Brain microvascular endothelial cell (primary cell): ENCODE measurements at regions not wholly inside any gene's neighbourhood (a gene's known extent, or its start where the extent isn't known, plus 50 kb on each side); places are given as distances from the start of the nearest gene placed in this dataset.

Source experiments
- DNase-seq: peaks from one replicate; pipeline ENCODE4 v3.0.0-alpha.2; 2020
- H3K27ac ChIP-seq: fragments of 250-450 bp; sonication (Bioruptor Pico); 2 replicates; pipeline ENCODE4 v1.5.1; 2020; ENCODE audit warnings: mild to moderate bottlenecking, moderate library complexity
- H3K27me3 ChIP-seq: fragments of 250-450 bp; sonication (Bioruptor Pico); replicated peaks from 2 replicates; pipeline ENCODE4 v1.5.1; 2020; ENCODE audit warnings: mild to moderate bottlenecking
- H3K36me3 ChIP-seq: fragments of 250-450 bp; sonication (Bioruptor Pico); replicated peaks from 2 replicates; pipeline ENCODE4 v1.5.1; 2020; ENCODE audit warnings: mild to moderate bottlenecking
- H3K4me3 ChIP-seq: 2 replicates; pipeline ENCODE4 v1.5.1; 2011; ENCODE audit warnings: low read depth, mild to moderate bottlenecking, control low read depth, low read length, moderate library complexity
- CTCF ChIP-seq: IDR thresholded peaks from 2 replicates; pipeline ENCODE4 v1.5.1; 2011; ENCODE audit warnings: low read depth, mild to moderate bottlenecking, moderate library complexity, low read length, control low read depth, inconsistent platforms; ENCODE audit errors: missing control alignments
- in situ Hi-C: cut with HindIII; loops from 2 replicates; pipeline ENCODE4 v1.10.0; 2017; ENCODE audit warnings: low sequenced_read_pairs, low pct_ligation_motif_present

- no peak for TF ChIP-seq CTCF
- DNase-seq: no peak
- Histone ChIP-seq H3K27me3 (no peaks in the 10 kb centered on the region), H3K27ac (peak overlapping the region; percentile 42), H3K36me3 (no peaks in the 10 kb centered on the region), H3K4me3 (no peak overlapping the region)
- in situ Hi-C loops: no loop called here
Measured at GRCh38 chr2:207468488-207468887, 61.3 kb upstream of the CREB1 start.

- no peak for TF ChIP-seq CTCF
- Histone ChIP-seq H3K27me3 (no peaks in the 10 kb centered on the region), H3K36me3 (no peaks in the 10 kb centered on the region), H3K27ac (no peak overlapping the region), H3K4me3 (no peak overlapping the region)
- in situ Hi-C loops: no loop called here
- DNase-seq: no peak
Measured at GRCh38 chr2:207469451-207469850, 60.3 kb upstream of the CREB1 start.

DNA sequence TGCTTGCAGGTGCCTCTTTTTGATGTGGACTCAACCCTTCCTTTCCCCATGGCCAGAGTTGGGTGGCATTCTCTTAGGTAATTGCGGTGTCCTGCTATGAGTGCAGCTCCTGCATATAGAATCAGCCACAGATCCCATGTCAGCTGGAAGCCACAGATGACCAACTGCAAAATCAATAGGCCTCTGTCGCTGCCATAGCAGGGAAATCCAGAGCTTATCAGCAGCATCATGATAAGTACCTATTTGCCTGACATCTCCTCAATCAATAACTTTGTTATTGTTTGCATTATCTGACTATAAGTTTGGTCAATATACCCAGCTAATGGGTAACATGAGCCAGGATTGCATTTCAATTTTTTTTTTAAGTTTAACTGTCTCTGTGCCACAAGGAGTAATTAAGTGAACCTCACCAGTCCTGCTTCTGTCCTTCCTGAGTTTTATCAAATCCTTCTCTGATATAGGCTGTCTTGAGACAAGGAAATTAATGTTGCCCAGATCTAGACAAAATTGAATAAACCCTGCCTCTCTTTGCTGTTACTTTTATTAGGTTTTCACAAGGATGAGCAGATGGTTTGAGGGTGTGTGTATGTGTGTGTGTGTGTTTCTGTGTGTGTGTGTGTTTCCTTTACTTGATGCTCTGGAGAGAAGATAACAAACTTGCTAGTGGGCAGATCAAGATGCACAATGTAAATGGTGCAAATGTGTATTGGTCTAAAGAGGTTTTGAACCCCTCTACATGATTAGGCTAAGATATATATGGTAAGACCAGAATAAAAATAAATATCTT is 59.6 kb upstream of the CREB1 start:
- H3K4me3 ChIP-seq: no peak overlapping the region
- in situ Hi-C loops: no loop called here
- H3K27me3 ChIP-seq: no peaks in the 10 kb centered on the region
- H3K27ac ChIP-seq: no peak overlapping the region
- no peak for TF ChIP-seq CTCF
- no peaks in the 10 kb centered on the region for H3K36me3 ChIP-seq
- no peak for DNase-seq

GRCh38 chr2:207471261-207471660 is 58.5 kb upstream of the CREB1 start:
- Histone ChIP-seq H3K4me3 (no peak overlapping the region), H3K36me3 (no peaks in the 10 kb centered on the region), H3K27me3 (no peaks in the 10 kb centered on the region), H3K27ac (no peak overlapping the region)
- no peak for DNase-seq
- TF ChIP-seq CTCF: no peak
- in situ Hi-C loops: no loop called here

DNA sequence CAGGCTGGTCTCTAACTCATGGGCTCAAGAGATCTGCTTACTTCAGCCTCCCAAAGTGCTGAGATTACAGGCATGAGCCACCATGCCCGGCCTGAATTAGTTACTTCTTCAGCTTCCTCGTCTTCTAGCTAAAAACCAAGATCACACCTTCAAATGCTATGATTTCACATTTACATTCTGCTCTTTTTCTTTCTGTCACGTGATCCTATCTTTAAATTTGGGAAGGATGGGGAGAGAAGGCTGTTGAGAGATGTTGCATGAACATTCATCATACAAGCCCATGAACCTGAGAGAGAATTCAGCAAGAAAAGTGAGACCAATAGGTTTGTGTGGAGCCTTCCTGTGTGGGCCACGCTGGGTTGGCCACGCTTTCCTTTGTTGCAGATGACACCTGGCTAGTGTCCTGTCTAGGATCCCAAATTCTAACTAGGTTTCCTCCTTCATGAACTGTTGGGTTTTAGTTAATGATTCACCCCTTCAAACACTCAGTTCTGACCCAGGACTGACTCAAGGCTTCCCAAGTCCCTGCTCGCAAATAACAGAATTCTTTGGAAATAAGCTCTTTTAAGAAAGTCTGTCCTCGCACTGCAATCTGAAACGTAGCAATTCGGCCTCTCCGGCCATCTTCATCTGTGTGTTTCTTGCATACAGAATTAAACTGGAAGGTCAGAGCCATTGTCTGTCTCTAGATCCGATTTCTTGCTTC is 57.3 kb upstream of the CREB1 start:
- no peak for DNase-seq
- H3K27me3 ChIP-seq: no peaks in the 10 kb centered on the region
- no peaks in the 10 kb centered on the region for H3K36me3 ChIP-seq
- no peak for TF ChIP-seq CTCF
- in situ Hi-C loops: no loop called here
- peak overlapping the region; percentile 61 for H3K27ac ChIP-seq
- no peak overlapping the region for H3K4me3 ChIP-seq
